Fibroblast of villous mesenchyme (primary cell): ENCODE measurements at regions not wholly inside any gene's neighbourhood (a gene's known extent, or its start where the extent isn't known, plus 50 kb on each side); places are given as distances from the start of the nearest gene placed in this dataset.

Source experiments
- DNase-seq: peaks from one replicate; pipeline ENCODE4 v3.0.0-alpha.2; 2010; ENCODE audit warnings: low read depth
- H3K4me3 ChIP-seq: 2 replicates; pipeline ENCODE4 v1.5.1; 2011; ENCODE audit warnings: low read depth, mild to moderate bottlenecking, low read length
- TF ChIP-seq, protein P1 (sequence below): IDR thresholded peaks from 2 replicates; pipeline ENCODE4 v1.5.1; 2012; ENCODE audit warnings: low read depth, mild to moderate bottlenecking, low read length; ENCODE audit not compliant: insufficient read depth

DNA sequence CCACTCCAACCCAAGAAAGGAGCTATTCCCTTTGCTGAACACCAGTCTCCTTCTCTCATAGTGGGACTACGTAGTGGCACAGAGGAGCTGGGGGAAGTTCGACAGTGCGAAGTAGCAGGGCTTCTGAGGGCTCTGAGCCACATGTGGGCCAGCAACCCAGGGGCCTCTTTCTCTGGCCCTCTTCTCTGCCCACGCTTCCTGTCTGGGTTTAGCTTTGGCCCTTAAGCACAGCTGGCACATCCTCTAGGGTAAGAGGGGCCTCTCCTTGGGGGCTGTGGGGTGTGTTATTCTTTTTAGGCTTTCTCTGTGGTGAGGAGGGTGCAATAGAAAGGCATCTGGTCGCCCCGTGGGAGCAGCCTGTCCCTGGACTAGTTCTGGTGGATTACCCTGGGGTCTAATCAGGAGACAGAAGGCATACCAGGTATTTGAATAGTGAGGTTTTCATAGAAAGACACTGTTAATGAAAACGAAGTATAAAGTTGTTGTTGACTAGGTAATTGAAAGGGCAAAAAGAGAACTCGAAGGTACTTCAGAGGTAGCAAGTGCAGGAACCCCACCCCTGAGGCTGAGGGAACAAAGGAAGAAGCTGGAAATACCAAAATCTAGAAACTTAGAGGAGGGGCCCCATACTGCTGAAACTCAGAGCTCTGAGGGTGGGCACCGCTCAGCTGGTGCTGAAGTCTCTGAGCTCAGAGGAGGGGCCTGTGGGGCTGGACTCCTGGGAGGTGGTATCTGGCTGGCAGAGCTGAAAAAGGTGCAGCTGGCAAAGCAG is 151.9 kb upstream of the RPS6KA3 start:
- DNase-seq, result no peak
- H3K4me3 ChIP-seq, result no peak overlapping the region
- TF ChIP-seq, protein P1, sequence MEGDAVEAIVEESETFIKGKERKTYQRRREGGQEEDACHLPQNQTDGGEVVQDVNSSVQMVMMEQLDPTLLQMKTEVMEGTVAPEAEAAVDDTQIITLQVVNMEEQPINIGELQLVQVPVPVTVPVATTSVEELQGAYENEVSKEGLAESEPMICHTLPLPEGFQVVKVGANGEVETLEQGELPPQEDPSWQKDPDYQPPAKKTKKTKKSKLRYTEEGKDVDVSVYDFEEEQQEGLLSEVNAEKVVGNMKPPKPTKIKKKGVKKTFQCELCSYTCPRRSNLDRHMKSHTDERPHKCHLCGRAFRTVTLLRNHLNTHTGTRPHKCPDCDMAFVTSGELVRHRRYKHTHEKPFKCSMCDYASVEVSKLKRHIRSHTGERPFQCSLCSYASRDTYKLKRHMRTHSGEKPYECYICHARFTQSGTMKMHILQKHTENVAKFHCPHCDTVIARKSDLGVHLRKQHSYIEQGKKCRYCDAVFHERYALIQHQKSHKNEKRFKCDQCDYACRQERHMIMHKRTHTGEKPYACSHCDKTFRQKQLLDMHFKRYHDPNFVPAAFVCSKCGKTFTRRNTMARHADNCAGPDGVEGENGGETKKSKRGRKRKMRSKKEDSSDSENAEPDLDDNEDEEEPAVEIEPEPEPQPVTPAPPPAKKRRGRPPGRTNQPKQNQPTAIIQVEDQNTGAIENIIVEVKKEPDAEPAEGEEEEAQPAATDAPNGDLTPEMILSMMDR, result no peak

DNA sequence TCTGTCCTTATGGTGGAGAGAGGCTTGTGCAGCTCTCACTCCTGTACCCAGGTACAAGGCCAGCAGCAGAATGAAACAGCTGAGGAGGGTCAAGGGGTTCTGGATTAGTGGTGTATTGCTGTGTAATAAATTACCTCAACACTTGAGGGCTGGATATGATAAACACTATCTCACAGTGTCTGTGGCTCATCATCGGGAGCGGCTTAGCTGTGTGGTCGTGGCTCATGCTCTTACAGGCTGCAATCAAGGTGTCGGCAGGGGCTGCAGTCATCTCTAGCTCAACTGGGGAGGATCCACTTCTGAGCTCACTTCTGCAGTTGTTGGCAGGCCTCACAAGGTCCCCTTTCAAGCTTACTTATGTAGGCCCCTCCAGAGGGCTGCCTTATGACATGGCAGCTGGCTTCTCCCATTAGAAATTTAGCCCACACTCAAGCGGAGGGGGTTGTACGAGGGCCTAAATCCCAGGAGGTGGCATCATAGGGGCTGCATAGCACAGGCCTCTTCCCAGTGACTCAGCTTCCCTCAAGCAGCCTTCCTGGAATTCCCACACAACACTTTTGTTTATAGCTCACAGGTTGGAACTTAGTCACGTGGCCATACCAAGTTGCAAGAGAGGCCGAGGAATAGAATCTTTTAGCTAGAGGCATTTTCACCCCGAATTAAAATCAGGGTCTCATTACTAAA is 148.2 kb upstream of the RPS6KA3 start:
- H3K4me3 ChIP-seq, result no peak overlapping the region

DNA sequence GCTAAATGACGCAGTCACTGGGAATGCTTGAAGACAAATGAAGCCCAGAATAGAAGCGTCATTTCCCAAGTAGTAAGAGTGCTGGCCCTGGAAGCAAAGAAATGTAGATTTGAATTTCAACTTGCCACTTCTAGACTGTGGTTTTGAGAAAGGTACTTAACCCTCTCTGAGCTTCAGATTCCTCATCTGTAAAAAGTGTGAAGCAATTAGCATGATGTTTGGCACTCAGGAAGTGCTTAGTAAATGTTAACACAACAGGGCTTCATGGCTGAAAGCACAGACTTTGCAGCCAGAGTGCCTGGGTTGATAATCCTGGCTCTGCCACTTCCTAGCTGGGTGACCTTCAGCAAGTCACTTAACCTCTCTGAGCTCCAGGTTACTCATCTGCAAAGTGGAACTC is 147.4 kb upstream of the RPS6KA3 start:
- TF ChIP-seq, protein P1, result no peak
- DNase-seq, result no peak
- no peak overlapping the region for H3K4me3 ChIP-seq

More for the DNA sequence above, 148.2 kb upstream of the RPS6KA3 start:
- TF ChIP-seq, protein P1, result no peak
- peak; percentile 32 for DNase-seq

DNA sequence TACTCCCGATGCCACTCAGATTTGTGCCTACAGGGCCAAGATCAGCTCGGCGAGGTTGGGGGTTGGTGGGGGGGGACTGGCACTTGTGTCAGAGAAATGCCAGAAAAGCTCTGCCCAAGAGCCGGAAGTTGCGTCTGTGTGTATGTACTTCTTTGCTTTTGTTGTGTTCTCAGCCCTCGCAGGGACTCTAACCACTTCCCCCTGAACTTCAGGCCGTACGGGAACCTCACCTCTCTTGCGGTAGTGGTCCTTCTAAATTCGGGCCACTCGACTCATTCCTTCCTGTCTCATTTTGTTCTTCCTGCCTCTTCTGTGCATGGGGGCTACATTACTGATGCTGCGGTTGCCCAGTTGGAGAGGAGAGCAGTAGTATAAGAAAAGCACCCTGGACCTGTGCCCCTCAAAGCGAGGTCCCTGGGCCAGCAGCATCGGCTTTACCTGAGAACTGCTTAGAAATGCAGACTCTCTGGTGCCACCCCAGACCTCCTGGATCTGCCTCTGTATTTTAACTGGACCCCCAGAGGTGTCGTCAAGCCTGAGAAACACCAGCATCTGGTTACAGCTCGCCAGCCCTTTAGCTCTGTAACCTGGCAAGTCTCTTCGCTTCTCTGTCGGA is 146.3 kb upstream of the RPS6KA3 start:
- H3K4me3 ChIP-seq, result no peak overlapping the region
- TF ChIP-seq, protein P1, result no peak
- DNase-seq, result no peak

DNA sequence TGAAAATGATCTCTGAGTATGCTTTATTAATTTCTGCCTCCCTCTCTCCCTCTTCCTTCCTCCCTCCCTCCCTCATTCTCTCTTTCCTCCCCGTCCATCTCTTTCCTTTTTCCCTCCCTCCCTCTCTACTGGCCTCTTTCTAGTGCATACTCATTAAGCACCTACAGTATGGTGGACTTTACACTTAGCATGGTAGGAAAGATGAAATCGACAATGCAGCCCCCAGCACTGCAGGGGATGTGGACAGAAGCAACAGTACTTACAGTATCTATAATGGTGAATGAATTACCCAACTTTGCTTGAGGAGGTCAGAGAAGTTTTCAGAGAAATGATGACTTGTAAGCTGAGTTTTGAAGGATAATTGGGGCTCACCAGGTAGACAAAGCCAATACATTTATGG is 143.8 kb upstream of the RPS6KA3 start:
- H3K4me3 ChIP-seq, result no peak overlapping the region
- TF ChIP-seq, protein P1, result no peak
- no peak for DNase-seq

DNA sequence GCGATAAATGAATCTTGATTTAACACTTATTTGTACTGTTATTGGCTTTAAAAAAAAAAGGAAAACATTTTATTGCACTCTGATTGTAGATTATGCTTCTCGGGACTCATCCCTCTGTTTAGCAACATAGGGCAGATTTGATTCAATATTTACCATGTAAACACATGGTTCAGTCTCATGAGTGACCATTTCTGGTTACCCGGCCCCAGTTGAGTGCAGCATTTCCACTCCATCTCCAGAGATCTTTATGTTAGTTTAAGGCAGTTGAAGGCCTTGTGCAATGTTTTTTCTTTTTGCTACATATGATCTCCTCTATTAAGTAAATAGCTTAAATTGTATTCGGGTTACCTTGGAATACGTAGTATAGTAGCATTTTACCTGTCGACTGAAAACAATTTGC is 143.3 kb upstream of the RPS6KA3 start:
- TF ChIP-seq, protein P1, result no peak
- no peak for DNase-seq
- H3K4me3 ChIP-seq, result no peak overlapping the region
